ENCODE measurements at regions not wholly inside any gene's neighbourhood (a gene's known extent, or its start where the extent isn't known, plus 50 kb on each side); places are given as distances from the start of the nearest gene placed in this dataset.

- no peaks in the 10 kb centered on the region for H3K36me3 ChIP-seq
- H3K4me3 ChIP-seq (replicated peaks in 1 of 3): no peak overlapping the region
- no peaks in the 10 kb centered on the region for H3K9me3 ChIP-seq
- no peaks in the 10 kb centered on the region for H3K4me1 ChIP-seq
- H3K27ac ChIP-seq: no peak overlapping the region
- intact Hi-C loops (cut with DNase I): no loop called here
- no peaks in the 10 kb centered on the region for H3K27me3 ChIP-seq
- 81 to 83% methylated on average over 1 of the region's 1 CpG for WGBS, 2 donors
- TF ChIP-seq CTCF (IDR thresholded peaks at IDR 0.05) (no peak), POLR2A (IDR thresholded peaks at IDR 0.05) (no peak)
- no peak for DNase-seq
Measured at GRCh38 chr5:164098531-164098930, 593.1 kb downstream of the MAT2B start.

- no peak overlapping the region for H3K4me3 ChIP-seq (replicated peaks in 1 of 3)
- H3K27ac ChIP-seq: no peak overlapping the region
- TF ChIP-seq CTCF (IDR thresholded peaks at IDR 0.05) (no peak), POLR2A (IDR thresholded peaks at IDR 0.05) (no peak)
- intact Hi-C loops (cut with DNase I): no loop called here
- H3K36me3 ChIP-seq: no peaks in the 10 kb centered on the region
- WGBS, 2 donors: 77 to 89% methylated on average over 6 of the region's 6 CpGs
- H3K9me3 ChIP-seq: no peaks in the 10 kb centered on the region
- no peak for DNase-seq
- no peaks in the 10 kb centered on the region for H3K4me1 ChIP-seq
- H3K27me3 ChIP-seq: no peaks in the 10 kb centered on the region
Measured at GRCh38 chr5:164098979-164099378, 593.6 kb downstream of the MAT2B start.

GRCh38 chr5:164115420-164115819, 610.0 kb downstream of the MAT2B start:
- no peak overlapping the region for H3K27ac ChIP-seq
- H3K9me3 ChIP-seq: no peaks in the 10 kb centered on the region
- 74 to 77% methylated on average over 2 of the region's 2 CpGs for WGBS, 2 donors
- intact Hi-C loops (cut with DNase I): no loop called here
- no peak overlapping the region for H3K4me3 ChIP-seq (replicated peaks in 1 of 3)
- no peaks in the 10 kb centered on the region for H3K27me3 ChIP-seq
- no peaks in the 10 kb centered on the region for H3K36me3 ChIP-seq
- no peak for TF ChIP-seq POLR2A (IDR thresholded peaks at IDR 0.05)
- no peak for TF ChIP-seq CTCF (IDR thresholded peaks at IDR 0.05)
- no peaks in the 10 kb centered on the region for H3K4me1 ChIP-seq
- no peak for DNase-seq

- H3K9me3 ChIP-seq: no peaks in the 10 kb centered on the region
- H3K27me3 ChIP-seq: no peaks in the 10 kb centered on the region
- H3K4me1 ChIP-seq: no peaks in the 10 kb centered on the region
- WGBS, 2 donors: 73 to 77% methylated on average over 7 of the region's 7 CpGs
- H3K36me3 ChIP-seq: no peaks in the 10 kb centered on the region
- intact Hi-C loops (cut with DNase I): no loop called here
- TF ChIP-seq POLR2A (IDR thresholded peaks at IDR 0.05): no peak
- TF ChIP-seq CTCF (IDR thresholded peaks at IDR 0.05): no peak
- no peak for DNase-seq
- no peak overlapping the region for H3K4me3 ChIP-seq (replicated peaks in 1 of 3)
- H3K27ac ChIP-seq: no peak overlapping the region
Measured at GRCh38 chr5:164119806-164120447, 614.5 kb downstream of the MAT2B start.

- Histone ChIP-seq H3K9me3 (no peaks in the 10 kb centered on the region), H3K27ac (no peak overlapping the region), H3K27me3 (no peaks in the 10 kb centered on the region), H3K36me3 (no peaks in the 10 kb centered on the region), H3K4me3 (replicated peaks in 1 of 3) (no peak overlapping the region), H3K4me1 (no peaks in the 10 kb centered on the region)
- WGBS, 2 donors: 78 to 79% methylated on average over 2 of the region's 2 CpGs
- no peak for TF ChIP-seq CTCF (IDR thresholded peaks at IDR 0.05)
- TF ChIP-seq POLR2A (IDR thresholded peaks at IDR 0.05): no peak
- DNase-seq: no peak
- intact Hi-C loops (cut with DNase I): no loop called here
Measured at GRCh38 chr5:164127527-164127926, 622.1 kb downstream of the MAT2B start.

All from thyroid gland (tissue), 4 donors.